OCI-LY7 (cell line): ENCODE measurements at regions not wholly inside any gene's neighbourhood (a gene's known extent, or its start where the extent isn't known, plus 50 kb on each side); places are given as distances from the start of the nearest gene placed in this dataset.

ENCODE experiments used
- BruUV-seq: library from RNA; stranded (reverse); fragments of 400-500 nt; replicated peaks from 2 replicates; lab custom pipeline; 2021; lab: Mats Ljungman, UMichigan
- CTCF ChIA-PET: fragments of 300-600 bp; sonication (Branson Sonifier 250); formaldehyde crosslinking; loops from one replicate; lab custom pipeline; 2022; ENCODE audit warnings: antibody characterized with exemption; ENCODE audit not compliant: unreplicated experiment; lab: Charles Lee
- POLR2A ChIA-PET: fragments of 300-600 bp; sonication (Branson Sonifier 250); formaldehyde crosslinking; loops from one replicate; lab custom pipeline; 2022; ENCODE audit warnings: antibody characterized with exemption; lab: Charles Lee
- DNase-seq: peaks from one replicate; pipeline ENCODE4 v3.0.0-alpha.2; 2015; ENCODE audit warnings: low spot score
- H2AFZ ChIP-seq: fragments of 200-600 bp; sonication (generic), shearing (Covaris generic); 2 replicates; pipeline ENCODE4 v1.6.1; 2014; ENCODE audit warnings: mild to moderate bottlenecking, antibody characterized with exemption, low read length, moderate library complexity
- H3K27ac ChIP-seq: fragments of 200-600 bp; sonication (generic); 2 replicates; pipeline ENCODE4 v1.5.1; 2014; ENCODE audit warnings: mixed run types, low read depth, mild to moderate bottlenecking, moderate library complexity, low read length, inconsistent platforms; ENCODE audit not compliant: poor library complexity, severe bottlenecking
- H3K36me3 ChIP-seq: fragments of 200-600 bp; sonication (generic); 2 replicates; pipeline ENCODE4 v1.6.1; 2014; ENCODE audit warnings: mild to moderate bottlenecking, antibody characterized with exemption, low read length, moderate library complexity, mixed read lengths; ENCODE audit not compliant: insufficient read depth
- H3K4me1 ChIP-seq: fragments of 200-600 bp; sonication (generic); 2 replicates; pipeline ENCODE4 v1.5.1; 2014; ENCODE audit warnings: mild to moderate bottlenecking, low read length; ENCODE audit not compliant: insufficient read depth, poor library complexity, severe bottlenecking
- H3K4me2 ChIP-seq: fragments of 200-600 bp; sonication (generic); 2 replicates; pipeline ENCODE4 v1.6.1; 2014; ENCODE audit warnings: mild to moderate bottlenecking, low read length
- H3K4me3 ChIP-seq: fragments of 200-600 bp; sonication (generic); 2 replicates; pipeline ENCODE4 v1.5.1; 2014; ENCODE audit warnings: mild to moderate bottlenecking, low read depth, low read length; ENCODE audit not compliant: poor library complexity, severe bottlenecking
- H3K79me2 ChIP-seq: fragments of 200-600 bp; sonication (generic); 2 replicates; pipeline ENCODE4 v1.6.1; 2016; ENCODE audit warnings: low read depth, mild to moderate bottlenecking, low read length, moderate library complexity, mixed read lengths; ENCODE audit not compliant: insufficient read depth
- H3K9me2 ChIP-seq: fragments of 200-600 bp; sonication (generic); 2 replicates; pipeline ENCODE4 v1.6.1; 2016; ENCODE audit warnings: mild to moderate bottlenecking, low read length, mixed read lengths; ENCODE audit not compliant: insufficient read depth
- H3K9me3 ChIP-seq: fragments of 200-600 bp; sonication (generic); 2 replicates; pipeline ENCODE4 v1.6.1; 2014; ENCODE audit warnings: mild to moderate bottlenecking, mixed run types, low read length, mixed read lengths
- H4K20me1 ChIP-seq: fragments of 200-600 bp; sonication (generic); 2 replicates; pipeline ENCODE4 v1.6.1; 2014; ENCODE audit warnings: mild to moderate bottlenecking, antibody characterized with exemption, low read length, moderate library complexity, mixed read lengths; ENCODE audit not compliant: insufficient read depth
- EZH2phosphoT487 ChIP-seq: fragments of 200-600 bp; sonication (generic); IDR thresholded peaks from 2 replicates; pipeline ENCODE4 v1.6.1; 2018; ENCODE audit warnings: low read depth, borderline replicate concordance, mild to moderate bottlenecking, mixed run types, antibody characterized with exemption, low read length, moderate library complexity, mixed read lengths
- intact Hi-C: fragments of 100-400 bp; cut with micrococcal nuclease; formaldehyde crosslinking; loops from one replicate; pipeline ENCODE4 v1.10.0; 2022; ENCODE audit not compliant: unreplicated experiment
- TF ChIP-seq, protein P1 (sequence below): fragments of 200-600 bp; sonication (generic); conservative IDR thresholded peaks from 2 replicates; pipeline ENCODE4 v1.5.1; 2014; ENCODE audit warnings: mild to moderate bottlenecking, antibody characterized with exemption, low read length, moderate library complexity, mixed read lengths

DNA sequence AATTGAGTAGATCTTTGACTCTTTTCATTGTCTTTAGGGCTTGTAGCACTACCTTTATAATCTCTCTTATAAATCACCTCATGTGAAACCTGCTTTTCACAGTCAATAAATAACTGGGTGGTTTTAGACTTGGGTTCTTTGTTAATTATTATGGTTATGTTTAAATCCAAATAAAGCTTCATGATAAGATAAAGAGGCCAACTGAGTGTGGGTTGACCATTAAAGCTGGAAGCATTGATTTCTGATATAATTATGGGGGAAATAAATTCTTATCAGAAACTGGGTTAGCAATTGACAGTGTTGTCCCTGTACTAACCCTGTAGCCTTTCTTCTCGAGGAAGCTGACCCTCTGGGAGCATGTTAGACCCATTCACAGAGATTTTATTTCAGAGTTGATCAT, 384.7 kb upstream of the LCORL start:
- TF ChIP-seq, protein P1, sequence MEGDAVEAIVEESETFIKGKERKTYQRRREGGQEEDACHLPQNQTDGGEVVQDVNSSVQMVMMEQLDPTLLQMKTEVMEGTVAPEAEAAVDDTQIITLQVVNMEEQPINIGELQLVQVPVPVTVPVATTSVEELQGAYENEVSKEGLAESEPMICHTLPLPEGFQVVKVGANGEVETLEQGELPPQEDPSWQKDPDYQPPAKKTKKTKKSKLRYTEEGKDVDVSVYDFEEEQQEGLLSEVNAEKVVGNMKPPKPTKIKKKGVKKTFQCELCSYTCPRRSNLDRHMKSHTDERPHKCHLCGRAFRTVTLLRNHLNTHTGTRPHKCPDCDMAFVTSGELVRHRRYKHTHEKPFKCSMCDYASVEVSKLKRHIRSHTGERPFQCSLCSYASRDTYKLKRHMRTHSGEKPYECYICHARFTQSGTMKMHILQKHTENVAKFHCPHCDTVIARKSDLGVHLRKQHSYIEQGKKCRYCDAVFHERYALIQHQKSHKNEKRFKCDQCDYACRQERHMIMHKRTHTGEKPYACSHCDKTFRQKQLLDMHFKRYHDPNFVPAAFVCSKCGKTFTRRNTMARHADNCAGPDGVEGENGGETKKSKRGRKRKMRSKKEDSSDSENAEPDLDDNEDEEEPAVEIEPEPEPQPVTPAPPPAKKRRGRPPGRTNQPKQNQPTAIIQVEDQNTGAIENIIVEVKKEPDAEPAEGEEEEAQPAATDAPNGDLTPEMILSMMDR: no peak
- TF ChIP-seq EZH2phosphoT487: no peak
- Histone ChIP-seq H3K9me2 (no peaks in the 10 kb centered on the region), H3K36me3 (no peaks in the 10 kb centered on the region), H3K9me3 (no peaks in the 10 kb centered on the region), H2AFZ (no peak overlapping the region), H4K20me1 (no peaks in the 10 kb centered on the region), H3K4me2 (no peak overlapping the region), H3K4me3 (no peak overlapping the region), H3K27ac (no peak overlapping the region), H3K4me1 (no peaks in the 10 kb centered on the region), H3K79me2 (no peaks in the 10 kb centered on the region)
- no peak for DNase-seq
- CTCF ChIA-PET: no interaction called here
- POLR2A ChIA-PET: no interaction called here
- intact Hi-C loops: no loop called here
- BruUV-seq: no TSS peak

DNA sequence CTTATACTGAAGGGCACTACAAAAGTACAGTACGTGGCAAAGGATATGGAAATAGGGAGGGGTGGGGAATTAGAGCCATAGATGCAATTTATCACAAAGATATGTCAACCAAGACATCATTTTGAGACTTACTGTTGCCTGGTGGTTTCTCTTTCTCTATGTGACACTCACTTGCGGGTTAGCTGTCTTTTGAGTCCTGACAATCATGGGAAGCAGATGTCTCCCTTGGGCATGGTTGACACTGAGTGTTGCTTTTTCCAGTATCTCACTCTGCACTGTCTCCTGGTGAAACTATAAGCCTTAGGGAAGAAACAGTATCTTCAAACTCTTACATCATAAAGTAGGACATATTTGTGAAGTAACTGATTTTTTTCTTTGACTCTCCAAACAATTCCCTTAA, 383.5 kb upstream of the LCORL start:
- TF ChIP-seq, protein P1: no peak
- no peak for TF ChIP-seq EZH2phosphoT487
- intact Hi-C loops: no loop called here

DNA sequence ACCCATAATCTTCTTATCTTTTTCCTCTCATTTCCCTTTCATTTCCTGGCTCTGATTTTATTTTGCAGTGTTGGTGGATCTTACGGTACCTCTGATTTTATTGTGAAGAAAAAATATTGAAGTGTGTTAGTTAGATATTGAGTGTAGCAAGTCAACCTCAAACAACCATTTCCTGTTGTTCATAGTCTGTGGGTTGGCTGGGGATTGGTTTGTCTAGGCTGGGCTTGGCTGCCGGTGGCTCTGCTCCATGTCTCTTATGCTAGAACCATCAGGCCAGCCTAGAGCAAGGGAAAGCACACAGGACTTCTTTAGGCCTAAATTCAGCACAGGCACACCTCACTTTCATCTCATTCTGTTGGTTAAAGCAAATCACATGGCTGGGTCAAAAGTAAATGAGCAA, 383.1 kb upstream of the LCORL start:
- Histone ChIP-seq H3K4me1 (no peaks in the 10 kb centered on the region), H3K9me3 (no peaks in the 10 kb centered on the region), H3K79me2 (no peaks in the 10 kb centered on the region), H3K4me3 (no peak overlapping the region), H4K20me1 (no peaks in the 10 kb centered on the region), H3K27ac (no peak overlapping the region), H2AFZ (no peak overlapping the region), H3K36me3 (no peaks in the 10 kb centered on the region), H3K9me2 (no peaks in the 10 kb centered on the region), H3K4me2 (no peak overlapping the region)
- no TSS peak for BruUV-seq
- no peak for DNase-seq
- POLR2A ChIA-PET: no interaction called here
- CTCF ChIA-PET: no interaction called here
- intact Hi-C loops: loop anchor here (5.0 kb wide), 1 partner anchor 778 kb away; no protein-coding TSS in a partner anchor
- TF ChIP-seq, protein P1: no peak

More for the DNA sequence above, 383.5 kb upstream of the LCORL start:
- Histone ChIP-seq H3K4me2 (no peak overlapping the region), H3K4me3 (no peak overlapping the region), H3K27ac (no peak overlapping the region), H3K36me3 (no peaks in the 10 kb centered on the region), H4K20me1 (no peaks in the 10 kb centered on the region), H3K9me3 (no peaks in the 10 kb centered on the region), H3K4me1 (no peaks in the 10 kb centered on the region), H2AFZ (no peak overlapping the region), H3K9me2 (no peaks in the 10 kb centered on the region), H3K79me2 (no peaks in the 10 kb centered on the region)
- DNase-seq: no peak
- ChIA-PET CTCF (no interaction called here), POLR2A (no interaction called here)
- BruUV-seq: no TSS peak
